Esophagus muscularis mucosa (tissue), 3 donors: ENCODE measurements at regions not wholly inside any gene's neighbourhood (a gene's known extent, or its start where the extent isn't known, plus 50 kb on each side); places are given as distances from the start of the nearest gene placed in this dataset.

Experiments
- CTCF ChIP-seq, 3 experiments: fragments of 200-600 bp in 2 of 3; fragments of 450-650 bp in 1 of 3; sonication (generic) in 2 of 3; IDR thresholded peaks; one replicate each; pipeline ENCODE4 v1.5.1; 2017 to 2019; ENCODE audit warnings: antibody characterized with exemption in 3 of 3, mild to moderate bottlenecking in 2 of 3, moderate library complexity in 1 of 3
- POLR2A ChIP-seq: fragments of 450-650 bp; IDR thresholded peaks from one replicate; pipeline ENCODE4 v1.6.1; 2017; ENCODE audit warnings: antibody characterized with exemption, moderate library complexity, mild to moderate bottlenecking, low read depth

- no peak for TF ChIP-seq CTCF (IDR thresholded peaks at IDR 0.05)
- TF ChIP-seq POLR2A = no peak
Observed at GRCh38 chr18:28409811-28410210, 232.9 kb upstream of the CDH2 start.
